ENCODE measurements at regions not wholly inside any gene's neighbourhood (a gene's known extent, or its start where the extent isn't known, plus 50 kb on each side); places are given as distances from the start of the nearest gene placed in this dataset.

DNA sequence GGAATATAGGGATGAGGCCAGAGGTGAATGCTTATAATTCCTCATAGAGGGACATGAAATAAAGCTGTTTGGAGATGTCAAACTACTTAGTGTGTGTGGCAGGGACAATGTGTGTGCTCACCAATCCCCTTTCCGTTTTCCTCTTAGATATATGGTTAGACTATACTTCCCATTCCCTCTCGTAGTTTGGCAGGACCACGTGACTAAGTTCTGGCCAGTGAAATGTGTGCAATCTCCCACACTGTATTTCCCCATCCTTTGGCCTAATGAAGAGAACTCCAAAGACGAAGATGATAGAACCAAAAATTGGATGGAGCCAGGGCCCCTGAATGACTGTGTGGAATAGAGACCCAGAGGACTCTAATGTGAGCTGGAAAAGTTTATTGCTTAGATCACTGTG, 233.4 kb upstream of the KLF4 start (continued):
- TF ChIP-seq, protein P1, sequence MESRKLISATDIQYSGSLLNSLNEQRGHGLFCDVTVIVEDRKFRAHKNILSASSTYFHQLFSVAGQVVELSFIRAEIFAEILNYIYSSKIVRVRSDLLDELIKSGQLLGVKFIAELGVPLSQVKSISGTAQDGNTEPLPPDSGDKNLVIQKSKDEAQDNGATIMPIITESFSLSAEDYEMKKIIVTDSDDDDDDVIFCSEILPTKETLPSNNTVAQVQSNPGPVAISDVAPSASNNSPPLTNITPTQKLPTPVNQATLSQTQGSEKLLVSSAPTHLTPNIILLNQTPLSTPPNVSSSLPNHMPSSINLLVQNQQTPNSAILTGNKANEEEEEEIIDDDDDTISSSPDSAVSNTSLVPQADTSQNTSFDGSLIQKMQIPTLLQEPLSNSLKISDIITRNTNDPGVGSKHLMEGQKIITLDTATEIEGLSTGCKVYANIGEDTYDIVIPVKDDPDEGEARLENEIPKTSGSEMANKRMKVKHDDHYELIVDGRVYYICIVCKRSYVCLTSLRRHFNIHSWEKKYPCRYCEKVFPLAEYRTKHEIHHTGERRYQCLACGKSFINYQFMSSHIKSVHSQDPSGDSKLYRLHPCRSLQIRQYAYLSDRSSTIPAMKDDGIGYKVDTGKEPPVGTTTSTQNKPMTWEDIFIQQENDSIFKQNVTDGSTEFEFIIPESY (IDR thresholded peaks at IDR 0.05; ENCODE audit: extremely low read depth, insufficient replicate concordance, low read length): no peak
- TF ChIP-seq, protein P2, sequence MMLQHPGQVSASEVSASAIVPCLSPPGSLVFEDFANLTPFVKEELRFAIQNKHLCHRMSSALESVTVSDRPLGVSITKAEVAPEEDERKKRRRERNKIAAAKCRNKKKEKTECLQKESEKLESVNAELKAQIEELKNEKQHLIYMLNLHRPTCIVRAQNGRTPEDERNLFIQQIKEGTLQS (IDR thresholded peaks at IDR 0.05): no peak

DNA sequence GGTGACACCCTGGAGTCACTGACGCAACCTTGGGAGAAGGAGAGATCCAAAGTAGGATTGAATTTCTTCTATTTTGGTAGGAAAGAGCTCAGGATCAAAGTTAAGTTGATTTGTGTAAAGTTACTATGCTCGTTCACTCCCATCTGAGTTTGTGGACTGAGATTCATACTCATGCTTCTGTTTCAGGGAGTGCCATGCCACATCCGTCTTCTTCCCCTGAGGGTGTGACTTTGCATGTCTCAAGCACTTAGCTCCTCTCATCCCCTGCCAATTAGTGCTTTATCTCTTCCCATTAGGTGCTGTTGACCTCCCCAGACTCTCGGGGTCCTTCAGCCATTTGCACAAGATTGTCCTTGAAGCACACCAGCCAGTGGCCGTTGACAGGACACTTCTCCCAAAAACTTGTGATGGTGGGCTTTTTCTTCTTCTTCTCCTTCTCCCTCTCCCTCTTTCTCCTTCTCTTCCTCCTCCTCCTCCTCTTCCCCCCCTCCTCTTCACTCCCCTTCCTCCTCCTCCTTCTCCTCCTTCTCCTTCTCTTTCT, 232.2 kb upstream of the KLF4 start:
- no peak for ATAC-seq
- H2AFZ ChIP-seq (ENCODE audit: low read depth, low read length, poor library complexity, severe bottlenecking): no peak overlapping the region
- BruUV-seq (replicated peaks): no TSS peak
- TF ChIP-seq EGR1 (IDR thresholded peaks at IDR 0.05; ENCODE audit: low read depth) (no peak), POLR2A (IDR thresholded peaks at IDR 0.05; ENCODE audit: borderline replicate concordance, extremely low read depth, insufficient read depth, insufficient read length) (no peak), JUND (IDR thresholded peaks at IDR 0.05) (no peak), POLR2AphosphoS5 (IDR thresholded peaks at IDR 0.05; ENCODE audit: low read depth, low read length) (no peak), CEBPB (IDR thresholded peaks at IDR 0.05; ENCODE audit: low read depth) (no peak), CTCF (IDR thresholded peaks at IDR 0.05 in 2 of 3, conservative IDR thresholded peaks at IDR 0.05 in 1 of 3; ENCODE audit: borderline replicate concordance in 1 of 3, insufficient read depth in 1 of 3, low read depth in 2 of 3, low read length in 2 of 3) (no peak), EZH2phosphoT487 (IDR thresholded peaks at IDR 0.05; ENCODE audit: borderline replicate concordance) (no peak), YY1 (IDR thresholded peaks at IDR 0.05; ENCODE audit: extremely low read depth, insufficient replicate concordance, low read depth, low read length) (no peak), SIN3A (IDR thresholded peaks at IDR 0.05; ENCODE audit: low read depth) (no peak), ZNF274 (IDR thresholded peaks at IDR 0.05; ENCODE audit: low read depth, low read length) (no peak), SP1 (IDR thresholded peaks at IDR 0.05; ENCODE audit: low read depth) (no peak), RAD21 (IDR thresholded peaks at IDR 0.05; ENCODE audit: low read depth) (no peak), EZH2 (IDR thresholded peaks at IDR 0.05) (no peak), CBX3 (IDR thresholded peaks at IDR 0.05; ENCODE audit: low read depth) (no peak), SRF (IDR thresholded peaks at IDR 0.05; ENCODE audit: low read depth) (no peak), ELF1 (IDR thresholded peaks at IDR 0.05; ENCODE audit: borderline replicate concordance, low read depth) (no peak)
- TF ChIP-seq, protein P1 (IDR thresholded peaks at IDR 0.05; ENCODE audit: extremely low read depth, insufficient replicate concordance, low read length): no peak

More for the DNA sequence above, 232.2 kb upstream of the KLF4 start:
- Histone ChIP-seq H3K9ac (ENCODE audit: low read length) (no peak overlapping the region), H3K9me3 (ENCODE audit: control insufficient read depth in 1 of 2, insufficient read depth in 1 of 2, low read depth in 1 of 2, low read length in 2 of 2) (no peaks in the 10 kb centered on the region), H3K4me1 (ENCODE audit: control insufficient read depth in 1 of 2, insufficient read depth in 2 of 2, low read length in 2 of 2) (no peaks in the 10 kb centered on the region; a peak in 1 of 4 replicates), H3K4me3 (replicated peaks in 1 of 2; ENCODE audit: low read depth in 1 of 2, low read length in 2 of 2) (no peak overlapping the region), H4K20me1 (ENCODE audit: insufficient read depth) (no peaks in the 10 kb centered on the region), H3K36me3 (ENCODE audit: control insufficient read depth in 1 of 2, insufficient read depth in 2 of 2, low read length in 2 of 2) (no peaks in the 10 kb centered on the region), H3K27me3 (ENCODE audit: insufficient read depth, low read length) (no peaks in the 10 kb centered on the region), H3K27ac (ENCODE audit: low read depth, low read length) (no peak overlapping the region), H3K4me2 (ENCODE audit: low read length) (no peak overlapping the region), H3K9me2 (ENCODE audit: insufficient read depth) (no peaks in the 10 kb centered on the region), H3K79me2 (ENCODE audit: insufficient read depth, low read length) (no peaks in the 10 kb centered on the region)
- intact Hi-C loops (cut with micrococcal nuclease): no loop called here
- RAD21 ChIA-PET (ENCODE audit: low non-redundant PET in 1 of 2, low total read pairs in 2 of 2, uncharacterized antibody in 2 of 2, unreplicated experiment in 2 of 2): no interaction called here
- POLR2A ChIA-PET: no interaction called here
- CTCF ChIA-PET: no interaction called here
- no peak for DNase-seq (ENCODE audit: low read depth, low spot score)

Data from HCT116 (cell line).